Left kidney (tissue), 1 donor: ENCODE measurements at regions not wholly inside any gene's neighbourhood (a gene's known extent, or its start where the extent isn't known, plus 50 kb on each side); places are given as distances from the start of the nearest gene placed in this dataset.

Source experiments
- DNase-seq: peaks from one replicate; pipeline ENCODE4 v3.0.0-alpha.2; 2013

GRCh38 chr10:111822661-111823060 lies 360.9 kb downstream of the GPAM start:
- DNase-seq = no peak

- no peak for DNase-seq
Observed at GRCh38 chr10:111824128-111824527, 359.4 kb downstream of the GPAM start.

DNA sequence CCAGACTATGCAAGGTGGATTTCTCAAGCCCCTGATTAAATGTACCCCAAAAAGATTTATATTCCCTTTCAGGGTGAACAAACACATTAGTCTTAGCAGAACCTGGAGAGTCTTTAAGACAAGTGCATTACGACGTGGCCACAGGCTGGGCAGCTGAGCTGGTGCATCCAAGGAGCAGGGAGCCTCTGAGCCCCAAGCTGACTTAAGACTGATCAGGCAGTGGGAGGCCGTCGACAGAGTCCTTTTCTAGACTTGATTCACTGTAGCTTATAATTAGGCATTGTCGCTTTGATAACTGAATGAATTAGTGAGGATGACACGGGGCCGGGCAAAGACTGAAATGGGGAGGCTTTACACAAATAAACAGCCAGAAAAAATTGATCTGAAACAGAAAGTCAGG lies 353.2 kb downstream of the GPAM start:
- DNase-seq = no peak

DNA sequence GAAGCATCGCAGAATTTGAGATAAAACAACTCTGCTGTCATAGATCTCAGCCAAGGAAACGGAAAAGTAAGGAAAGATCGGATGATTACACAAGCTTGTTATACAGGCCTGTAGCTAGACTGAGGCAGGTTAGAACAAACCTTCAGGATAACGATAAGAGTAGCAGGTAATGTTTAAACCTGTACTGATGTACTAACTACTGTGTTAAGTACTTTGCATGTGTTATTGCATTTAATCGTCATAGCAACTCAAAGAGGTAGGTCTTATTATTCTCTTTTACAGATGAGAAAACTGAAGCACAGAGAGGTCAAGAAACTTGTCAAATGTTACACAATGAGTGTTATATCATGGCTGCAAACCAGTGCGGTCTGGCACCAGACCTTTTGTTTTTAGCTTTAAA lies 352.5 kb downstream of the GPAM start:
- no peak for DNase-seq

DNA sequence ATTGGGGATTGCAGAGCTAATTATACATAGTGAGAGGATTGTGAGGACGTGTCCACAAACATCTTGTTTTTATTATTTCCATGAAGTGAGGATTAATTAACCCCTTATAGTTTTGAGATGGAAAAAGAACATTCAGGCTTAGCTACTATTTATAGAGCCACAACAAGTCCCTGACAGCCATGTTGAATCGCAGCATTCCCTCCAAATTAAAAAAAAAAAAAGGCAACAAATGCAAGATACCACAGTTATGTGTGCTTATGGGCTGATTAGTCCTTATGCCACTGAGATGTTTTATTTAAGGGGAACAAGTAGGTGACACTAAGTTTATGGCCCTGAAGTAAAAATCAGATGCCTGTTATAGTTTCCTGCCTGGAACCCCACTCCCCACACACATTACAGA lies 350.3 kb downstream of the GPAM start:
- no peak for DNase-seq

DNA sequence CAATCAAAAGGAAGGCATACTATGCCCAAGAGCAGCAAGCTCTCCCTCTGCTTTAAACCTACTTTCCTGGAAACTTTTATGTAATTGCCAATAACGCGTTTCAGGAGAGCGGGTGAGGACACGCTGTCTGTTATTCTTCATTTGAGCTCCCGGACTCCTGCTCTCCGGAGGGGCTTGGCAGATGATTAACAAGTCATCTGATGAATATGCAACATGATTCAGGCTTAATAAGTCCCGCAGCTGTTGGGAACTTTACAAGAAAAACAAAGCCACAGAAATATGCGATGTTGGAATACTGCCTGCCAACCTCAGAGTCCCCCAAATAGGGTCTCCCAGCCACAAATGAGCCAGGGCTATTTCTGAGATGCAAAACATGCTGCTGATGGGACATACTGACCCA lies 348.0 kb downstream of the GPAM start:
- DNase-seq = peak; percentile 47

DNA sequence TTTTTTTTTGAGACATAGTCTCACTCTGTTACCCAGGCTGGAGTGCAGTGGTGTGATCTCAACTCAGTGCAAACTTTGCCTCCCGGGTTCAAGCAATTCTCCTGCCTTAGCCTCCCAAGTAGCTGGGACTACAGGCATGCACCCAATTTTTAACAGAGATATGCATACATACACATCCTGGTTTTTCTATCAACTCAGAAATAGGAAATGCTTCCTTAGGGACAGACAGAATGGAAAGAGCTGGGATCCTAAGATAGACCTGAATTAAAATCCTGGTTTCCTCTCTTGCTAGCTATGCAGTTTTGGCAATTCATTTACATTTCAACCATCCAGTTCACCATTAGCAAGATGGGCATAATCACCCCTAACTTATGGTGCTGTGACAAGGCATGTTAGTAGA lies 347.5 kb downstream of the GPAM start:
- no peak for DNase-seq

GRCh38 chr10:111836571-111836970 lies 347.0 kb downstream of the GPAM start:
- DNase-seq = no peak

- DNase-seq = no peak
Observed at GRCh38 chr10:111837086-111837485, 346.5 kb downstream of the GPAM start.

- DNase-seq = no peak
Observed at GRCh38 chr10:111837985-111838384, 345.6 kb downstream of the GPAM start.

GRCh38 chr10:111840546-111840945 lies 343.0 kb downstream of the GPAM start:
- no peak for DNase-seq

GRCh38 chr10:111852801-111853200 lies 330.8 kb downstream of the GPAM start:
- DNase-seq = no peak

GRCh38 chr10:111856631-111857030 lies 326.9 kb downstream of the GPAM start:
- no peak for DNase-seq

- no peak for DNase-seq
Observed at GRCh38 chr10:111865550-111865949, 318.0 kb downstream of the GPAM start.

DNA sequence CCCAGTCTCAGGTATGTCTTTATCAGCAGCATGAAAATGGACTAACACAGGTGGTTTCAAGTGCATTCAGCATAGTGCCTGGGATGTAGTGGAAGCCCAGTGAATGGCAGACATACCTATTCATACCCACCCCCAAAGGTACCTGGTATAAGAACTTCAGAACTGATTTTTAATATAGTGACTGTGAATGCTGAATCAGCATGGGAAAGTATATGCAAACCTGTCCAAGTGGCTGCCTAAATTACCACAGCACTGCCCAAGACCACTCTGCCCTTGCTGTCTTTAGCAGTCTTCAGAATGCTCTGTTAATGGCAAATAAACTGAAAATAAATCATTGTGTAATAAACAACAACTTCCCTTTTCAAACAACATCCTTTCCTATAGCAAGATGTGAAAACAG lies 312.1 kb downstream of the GPAM start:
- DNase-seq = no peak

DNA sequence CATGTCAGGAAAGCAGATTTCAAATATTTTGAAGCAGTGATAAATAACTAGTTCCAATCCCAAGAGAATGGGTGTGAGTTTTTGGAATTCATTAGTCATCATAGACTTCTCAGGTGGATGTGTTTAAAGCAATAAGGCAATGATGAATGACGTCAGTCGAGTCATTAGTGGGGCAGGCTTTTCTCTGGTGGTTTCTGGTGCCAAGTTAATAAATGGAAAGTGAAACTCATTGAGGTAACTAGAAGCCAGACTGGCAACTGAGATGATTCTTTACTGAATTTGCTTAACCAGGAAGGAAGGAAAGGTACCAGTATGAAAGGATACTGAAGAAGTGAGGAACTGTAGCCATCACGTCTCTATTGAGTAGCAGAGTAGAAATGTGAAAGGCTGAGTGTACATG lies 311.0 kb downstream of the GPAM start:
- DNase-seq = no peak

DNA sequence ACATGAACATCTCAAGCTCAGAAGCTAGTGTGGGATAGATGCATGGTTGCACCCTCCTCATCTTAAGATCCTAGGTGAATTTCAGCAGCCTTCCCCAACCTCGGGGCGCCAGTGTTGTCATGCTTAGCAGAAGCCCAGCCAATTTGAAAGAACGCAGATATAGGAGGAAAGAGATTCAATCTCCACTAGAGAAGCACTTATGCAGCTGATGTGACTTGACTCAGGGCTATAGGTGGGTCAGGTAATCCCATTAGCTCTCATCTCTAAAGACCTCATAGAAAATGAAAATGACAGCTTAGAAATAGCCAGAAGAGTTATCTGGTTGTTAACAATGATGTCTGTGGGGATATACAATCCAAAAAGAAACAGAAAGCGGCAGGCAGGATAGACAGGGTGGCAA lies 310.5 kb downstream of the GPAM start:
- no peak for DNase-seq

DNA sequence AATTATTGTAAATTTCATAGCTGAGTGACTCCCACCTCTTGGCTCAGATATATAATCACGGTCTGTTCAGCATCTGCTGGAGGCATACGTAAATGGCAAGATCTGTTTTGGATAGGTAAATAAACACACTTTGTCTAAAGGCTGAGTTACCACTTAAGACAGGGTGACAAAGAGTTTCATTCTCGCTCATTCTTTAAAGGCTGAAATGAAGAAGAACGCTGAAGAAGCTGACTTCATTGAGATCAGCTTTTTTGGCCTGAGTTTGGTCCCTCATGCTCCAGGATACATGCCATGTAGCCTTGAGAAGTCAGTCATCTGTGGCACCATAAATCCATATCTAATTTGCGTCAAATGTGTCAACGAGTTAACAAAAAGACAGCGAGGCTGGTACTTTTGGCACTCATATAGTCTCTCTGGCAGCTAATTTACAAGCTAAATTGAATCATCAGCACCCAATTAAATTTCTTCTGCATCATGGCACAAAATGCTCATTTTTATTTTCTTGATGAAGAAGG lies 309.9 kb downstream of the GPAM start:
- DNase-seq = no peak

DNA sequence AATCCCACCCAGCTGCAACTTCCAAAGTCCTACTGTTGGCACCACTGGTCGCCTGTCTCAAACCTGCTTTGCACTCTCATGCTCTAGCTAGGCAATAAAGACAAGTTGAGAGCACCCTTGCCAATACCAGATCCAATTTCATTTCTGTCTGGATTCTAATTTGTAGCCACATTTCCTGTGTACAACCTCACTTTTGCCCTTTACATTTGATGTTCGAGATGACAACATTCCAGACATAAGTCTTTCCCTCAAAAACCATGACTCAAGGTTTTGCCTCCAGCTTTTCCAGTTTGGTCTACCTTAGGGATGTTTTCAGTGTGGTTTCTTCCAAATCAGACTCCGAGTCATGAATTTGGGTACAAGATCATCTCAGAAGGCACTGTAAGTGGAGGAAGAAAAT lies 309.0 kb downstream of the GPAM start:
- DNase-seq = no peak

DNA sequence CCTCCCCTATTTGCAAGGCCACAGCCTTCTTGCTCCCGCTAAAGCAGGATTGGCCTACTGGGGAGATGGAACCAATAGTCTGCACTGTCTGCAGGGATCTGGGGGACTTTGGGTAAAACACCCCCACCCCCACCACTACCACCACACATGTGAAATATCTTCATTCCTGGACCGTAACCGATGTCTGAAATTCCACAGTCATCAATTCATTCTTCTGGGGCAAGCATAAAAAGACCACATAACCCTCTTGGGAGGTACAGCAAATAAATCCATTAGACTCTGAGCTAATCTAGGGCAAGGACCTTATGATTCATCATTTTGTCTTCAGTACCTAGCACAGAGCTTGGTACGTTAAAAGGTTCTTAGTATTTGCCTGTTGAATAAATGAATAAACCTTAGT lies 307.8 kb downstream of the GPAM start:
- DNase-seq = no peak

- DNase-seq = no peak
Observed at GRCh38 chr10:111877258-111877657, 306.3 kb downstream of the GPAM start.

- DNase-seq = no peak
Observed at GRCh38 chr10:111879969-111880368, 303.6 kb downstream of the GPAM start.

- DNase-seq = no peak
Observed at GRCh38 chr10:111885046-111885445, 298.5 kb downstream of the GPAM start.

DNA sequence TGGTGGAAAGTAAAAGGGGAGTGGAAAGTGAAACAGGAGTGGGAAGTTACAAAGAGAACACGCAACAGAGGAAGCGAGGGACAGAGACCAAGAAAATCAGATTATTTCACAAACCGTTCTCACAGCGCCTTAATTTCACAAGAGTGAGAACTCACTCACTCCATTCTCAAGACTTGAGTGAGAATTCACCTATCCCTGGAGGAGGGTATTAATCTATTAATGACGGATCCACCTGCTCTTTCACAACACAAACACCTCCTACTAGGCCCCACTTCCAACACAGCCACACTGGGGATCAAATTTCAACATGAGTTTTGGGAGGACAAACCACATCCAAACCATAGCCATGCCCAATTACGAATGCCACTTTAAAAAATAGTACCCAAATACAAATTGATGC lies 297.6 kb downstream of the GPAM start:
- no peak for DNase-seq

GRCh38 chr10:111887266-111887665 lies 296.3 kb downstream of the GPAM start:
- no peak for DNase-seq
